ENCODE measurements at regions not wholly inside any gene's neighbourhood (a gene's known extent, or its start where the extent isn't known, plus 50 kb on each side); places are given as distances from the start of the nearest gene placed in this dataset.

DNA sequence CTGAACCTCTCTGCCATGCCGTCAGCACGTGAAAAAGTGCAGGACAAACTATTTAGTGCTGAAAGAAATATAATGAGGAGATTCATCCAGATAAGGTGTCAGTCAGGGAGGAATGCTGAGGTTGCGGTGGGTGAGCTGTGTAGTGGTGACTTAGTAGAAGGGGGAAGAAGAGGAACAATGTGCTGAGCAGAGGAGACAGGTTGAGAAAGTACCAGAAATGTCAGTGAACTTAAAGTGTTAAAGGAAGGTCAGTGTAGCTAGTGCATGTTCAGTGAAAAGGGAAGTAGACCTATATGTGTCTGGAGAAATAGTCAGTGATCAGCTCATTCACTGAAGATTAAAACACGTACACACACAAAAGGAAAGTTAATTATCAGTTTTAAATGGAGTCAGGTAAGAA, 237.6 kb upstream of the CCDC179 start:
- Histone ChIP-seq H3K4me1 (no peaks in the 10 kb centered on the region), H3K27me3 (no peaks in the 10 kb centered on the region), H3K4me3 (no peak overlapping the region), H3K36me3 (no peaks in the 10 kb centered on the region), H3K27ac (no peak overlapping the region), H3K9me3 (no peaks in the 10 kb centered on the region)
- intact Hi-C loops (cut with DNase I) = loop anchor here (2.0 kb wide), 1 partner anchor 15 kb away; no protein-coding TSS in a partner anchor
- DNase-seq (ENCODE audit: extremely low spot score in 2 of 2) = no peak
- TF ChIP-seq POLR2AphosphoS5 (IDR thresholded peaks at IDR 0.05; ENCODE audit: insufficient read depth in 1 of 2, low read depth in 1 of 2) = no peak
- TF ChIP-seq POLR2A (IDR thresholded peaks at IDR 0.05) = no peak
- TF ChIP-seq, protein P1, sequence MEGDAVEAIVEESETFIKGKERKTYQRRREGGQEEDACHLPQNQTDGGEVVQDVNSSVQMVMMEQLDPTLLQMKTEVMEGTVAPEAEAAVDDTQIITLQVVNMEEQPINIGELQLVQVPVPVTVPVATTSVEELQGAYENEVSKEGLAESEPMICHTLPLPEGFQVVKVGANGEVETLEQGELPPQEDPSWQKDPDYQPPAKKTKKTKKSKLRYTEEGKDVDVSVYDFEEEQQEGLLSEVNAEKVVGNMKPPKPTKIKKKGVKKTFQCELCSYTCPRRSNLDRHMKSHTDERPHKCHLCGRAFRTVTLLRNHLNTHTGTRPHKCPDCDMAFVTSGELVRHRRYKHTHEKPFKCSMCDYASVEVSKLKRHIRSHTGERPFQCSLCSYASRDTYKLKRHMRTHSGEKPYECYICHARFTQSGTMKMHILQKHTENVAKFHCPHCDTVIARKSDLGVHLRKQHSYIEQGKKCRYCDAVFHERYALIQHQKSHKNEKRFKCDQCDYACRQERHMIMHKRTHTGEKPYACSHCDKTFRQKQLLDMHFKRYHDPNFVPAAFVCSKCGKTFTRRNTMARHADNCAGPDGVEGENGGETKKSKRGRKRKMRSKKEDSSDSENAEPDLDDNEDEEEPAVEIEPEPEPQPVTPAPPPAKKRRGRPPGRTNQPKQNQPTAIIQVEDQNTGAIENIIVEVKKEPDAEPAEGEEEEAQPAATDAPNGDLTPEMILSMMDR (IDR thresholded peaks at IDR 0.05) = no peak

DNA sequence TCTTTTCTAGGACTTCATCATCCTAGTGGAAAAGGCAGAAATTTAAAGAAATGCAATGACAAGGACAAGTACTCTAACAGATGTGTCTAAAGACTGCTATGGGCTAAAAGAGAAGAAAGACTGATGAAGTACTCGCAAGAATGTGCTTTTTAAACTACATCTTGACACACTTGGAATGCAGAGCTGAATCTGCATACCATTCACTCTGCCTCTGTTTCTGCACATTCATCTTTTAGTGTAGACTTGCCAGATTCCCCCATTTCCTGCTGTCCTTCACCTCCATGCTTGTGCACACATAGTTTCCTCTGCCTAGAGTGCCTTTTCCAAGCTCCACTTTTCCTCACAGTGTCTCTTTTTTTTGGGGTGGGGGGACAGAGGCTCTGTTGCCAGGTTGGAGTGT, 239.0 kb upstream of the CCDC179 start:
- Histone ChIP-seq H3K4me1 (no peaks in the 10 kb centered on the region), H3K27me3 (no peaks in the 10 kb centered on the region), H3K9me3 (no peaks in the 10 kb centered on the region), H3K4me3 (no peak overlapping the region), H3K36me3 (no peaks in the 10 kb centered on the region), H3K27ac (no peak overlapping the region)
- intact Hi-C loops (cut with DNase I) = loop anchor here (2.0 kb wide), 1 partner anchor 14 kb away; no protein-coding TSS in a partner anchor
- TF ChIP-seq POLR2A (IDR thresholded peaks at IDR 0.05) (no peak), POLR2AphosphoS5 (IDR thresholded peaks at IDR 0.05; ENCODE audit: insufficient read depth in 1 of 2, low read depth in 1 of 2) (no peak)
- TF ChIP-seq, protein P1 (IDR thresholded peaks at IDR 0.05) = no peak
- DNase-seq (ENCODE audit: extremely low spot score in 2 of 2) = no peak

DNA sequence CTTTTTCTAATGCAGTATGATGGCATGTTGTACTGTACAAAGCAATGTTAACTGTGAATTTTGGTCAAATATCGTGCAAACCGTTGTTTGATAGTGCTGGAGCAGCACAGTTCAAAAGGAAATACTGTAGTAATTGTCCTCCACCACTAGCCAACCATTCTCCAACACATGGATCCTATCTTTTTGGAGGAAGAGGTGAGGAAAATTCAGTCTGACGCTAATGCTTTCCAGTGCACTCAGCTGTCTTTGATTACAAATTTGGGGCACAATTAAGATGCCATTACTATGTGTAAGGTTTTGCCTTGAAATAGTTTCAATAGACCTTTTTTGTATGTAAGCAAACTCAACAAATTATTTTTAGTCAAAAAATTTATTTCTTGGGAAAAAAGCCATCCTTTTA, 240.5 kb upstream of the CCDC179 start:
- H3K9me3 ChIP-seq = no peaks in the 10 kb centered on the region
- no peak overlapping the region for H3K4me3 ChIP-seq
- TF ChIP-seq POLR2AphosphoS5 (IDR thresholded peaks at IDR 0.05; ENCODE audit: insufficient read depth in 1 of 2, low read depth in 1 of 2) = no peak
- no peak for TF ChIP-seq POLR2A (IDR thresholded peaks at IDR 0.05)
- TF ChIP-seq, protein P1 (IDR thresholded peaks at IDR 0.05) = no peak
- H3K27ac ChIP-seq = no peak overlapping the region
- intact Hi-C loops (cut with DNase I) = no loop called here
- H3K4me1 ChIP-seq = no peaks in the 10 kb centered on the region
- no peaks in the 10 kb centered on the region for H3K36me3 ChIP-seq
- no peaks in the 10 kb centered on the region for H3K27me3 ChIP-seq
- no peak for DNase-seq (ENCODE audit: extremely low spot score in 2 of 2)

DNA sequence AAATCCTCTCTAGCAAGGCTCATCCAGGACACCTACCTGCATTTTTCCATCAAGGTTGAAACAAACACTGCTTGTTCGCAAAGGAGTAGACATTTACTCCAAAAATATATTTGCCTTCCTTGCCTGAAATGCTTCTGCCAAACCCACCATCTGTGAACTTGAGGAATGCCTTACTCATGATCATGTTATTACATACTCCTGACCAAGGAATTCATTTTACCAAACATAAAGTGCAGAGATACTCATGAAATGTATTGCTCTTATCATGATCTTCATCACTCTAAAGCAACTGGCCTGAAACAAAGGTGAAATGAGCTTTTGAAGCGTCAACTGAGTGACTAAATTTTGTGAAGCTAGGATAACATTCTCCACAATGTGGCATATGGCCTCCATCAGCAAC, 243.1 kb upstream of the CCDC179 start:
- Histone ChIP-seq H3K27me3 (no peaks in the 10 kb centered on the region), H3K4me3 (no peak overlapping the region), H3K4me1 (no peaks in the 10 kb centered on the region), H3K36me3 (no peaks in the 10 kb centered on the region), H3K27ac (no peak overlapping the region), H3K9me3 (no peaks in the 10 kb centered on the region)
- intact Hi-C loops (cut with DNase I) = no loop called here
- TF ChIP-seq, protein P1 (IDR thresholded peaks at IDR 0.05) = no peak
- TF ChIP-seq POLR2AphosphoS5 (IDR thresholded peaks at IDR 0.05; ENCODE audit: insufficient read depth in 1 of 2, low read depth in 1 of 2) (no peak), POLR2A (IDR thresholded peaks at IDR 0.05) (no peak)
- no peak for DNase-seq (ENCODE audit: extremely low spot score in 2 of 2)

DNA sequence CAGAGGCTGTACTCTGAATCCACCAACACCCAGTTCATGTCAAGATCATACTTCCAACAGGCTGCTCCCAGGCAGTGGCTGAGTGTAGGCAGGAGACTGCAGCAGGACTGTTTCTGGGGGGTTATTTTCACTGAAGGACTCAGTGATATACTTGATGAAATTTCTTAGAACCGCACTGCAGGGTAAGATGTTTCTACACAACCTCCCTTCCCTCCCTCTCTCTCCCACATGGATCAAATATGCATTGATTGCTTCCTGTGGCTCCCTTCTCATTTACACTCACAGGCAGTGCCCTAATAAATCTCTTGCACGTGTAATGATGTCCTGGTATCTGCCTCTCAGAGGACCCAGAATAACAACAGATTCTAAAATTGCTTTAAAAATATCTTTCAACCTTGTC, 251.3 kb upstream of the CCDC179 start:
- intact Hi-C loops (cut with DNase I) = no loop called here
- Histone ChIP-seq H3K4me1 (no peaks in the 10 kb centered on the region), H3K27ac (no peak overlapping the region), H3K27me3 (no peaks in the 10 kb centered on the region), H3K36me3 (no peaks in the 10 kb centered on the region), H3K4me3 (no peak overlapping the region), H3K9me3 (no peaks in the 10 kb centered on the region)
- no peak for DNase-seq (ENCODE audit: extremely low spot score in 2 of 2)
- TF ChIP-seq POLR2AphosphoS5 (IDR thresholded peaks at IDR 0.05; ENCODE audit: insufficient read depth in 1 of 2, low read depth in 1 of 2) = no peak
